Suprapubic skin (tissue), 4 donors: ENCODE measurements at regions not wholly inside any gene's neighbourhood (a gene's known extent, or its start where the extent isn't known, plus 50 kb on each side); places are given as distances from the start of the nearest gene placed in this dataset.

Experiments
- DNase-seq, 2 donors: peaks; one replicate each; pipeline ENCODE4 v3.0.0-alpha.2; 2019; ENCODE audit warnings: low spot score in 2 of 2
- H3K27ac ChIP-seq: fragments of 200-600 bp; sonication (generic); one replicate; pipeline ENCODE4 v1.5.1; 2019
- H3K27me3 ChIP-seq: fragments of 200-600 bp; sonication (generic); one replicate; pipeline ENCODE4 v1.5.1; 2019
- H3K36me3 ChIP-seq: fragments of 200-600 bp; sonication (generic); one replicate; pipeline ENCODE4 v1.5.1; 2019
- H3K4me1 ChIP-seq: fragments of 200-600 bp; sonication (generic); one replicate; pipeline ENCODE4 v1.5.1; 2019
- H3K4me3 ChIP-seq: fragments of 200-600 bp; sonication (generic); one replicate; pipeline ENCODE4 v1.5.1; 2019; ENCODE audit warnings: mild to moderate bottlenecking
- H3K9me3 ChIP-seq: fragments of 200-600 bp; sonication (generic); one replicate; pipeline ENCODE4 v1.5.1; 2019
- EP300 ChIP-seq: sonication (generic); formaldehyde crosslinking; IDR thresholded peaks from one replicate; pipeline ENCODE4 v1.6.1; 2017; ENCODE audit warnings: antibody characterized with exemption
- POLR2A ChIP-seq, 2 donors: fragments of 450-650 bp; IDR thresholded peaks; one replicate each; pipeline ENCODE4 v1.6.1; 2017; ENCODE audit warnings: antibody characterized with exemption in 2 of 2, mild to moderate bottlenecking in 2 of 2, moderate library complexity in 2 of 2
- POLR2AphosphoS5 ChIP-seq, 3 donors: sonication (generic); formaldehyde crosslinking; IDR thresholded peaks; one replicate each; pipeline ENCODE4 v1.6.1; 2017; ENCODE audit warnings: antibody characterized with exemption in 3 of 3
- WGBS: methylation state at CpG from one replicate; pipeline ENCODE4 v1.1.5; 2018; 5-methylcytosine and 5-hydroxymethylcytosine counted together
- TF ChIP-seq, protein P1 (sequence below), 2 donors: fragments of 200-600 bp in 1 of 2; fragments of 450-650 bp in 1 of 2; sonication (generic) in 1 of 2; IDR thresholded peaks; one replicate each; pipeline ENCODE4 v1.5.1; 2016 to 2019; ENCODE audit warnings: antibody characterized with exemption in 2 of 2, mild to moderate bottlenecking in 1 of 2, moderate library complexity in 1 of 2

DNA sequence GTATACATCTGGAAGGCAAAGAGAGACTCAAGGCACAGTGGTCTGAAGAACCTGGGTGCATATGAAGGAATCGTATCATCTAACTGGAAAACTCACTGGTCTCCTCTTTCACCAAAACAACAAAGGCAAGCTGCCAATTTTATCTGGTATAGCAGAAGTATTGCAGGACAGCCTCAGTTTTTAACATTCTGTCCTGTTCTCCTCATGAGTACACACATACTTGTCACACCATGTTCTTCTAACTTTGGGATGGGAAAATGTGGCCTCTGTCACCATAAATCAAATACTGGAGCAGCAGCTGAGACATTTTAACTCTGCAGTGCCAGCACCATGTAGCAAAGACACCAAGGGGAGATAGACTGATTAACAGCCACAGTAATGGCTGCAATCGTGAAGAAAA lies 199.1 kb upstream of the CNR1 start:
- no peaks in the 10 kb centered on the region for H3K27me3 ChIP-seq
- 59% methylated on average over 2 of the region's 2 CpGs for WGBS
- no peak overlapping the region for H3K4me3 ChIP-seq
- no peak for DNase-seq
- no peaks in the 10 kb centered on the region for H3K36me3 ChIP-seq
- no peaks in the 10 kb centered on the region for H3K9me3 ChIP-seq
- H3K27ac ChIP-seq = peak overlapping the region; percentile 55
- no peaks in the 10 kb centered on the region for H3K4me1 ChIP-seq
- TF ChIP-seq POLR2AphosphoS5 (IDR thresholded peaks at IDR 0.05) (peak in 2 of 3 donors; percentile 38 to 53), EP300 (no peak), POLR2A (IDR thresholded peaks at IDR 0.05) (no peak)

DNA sequence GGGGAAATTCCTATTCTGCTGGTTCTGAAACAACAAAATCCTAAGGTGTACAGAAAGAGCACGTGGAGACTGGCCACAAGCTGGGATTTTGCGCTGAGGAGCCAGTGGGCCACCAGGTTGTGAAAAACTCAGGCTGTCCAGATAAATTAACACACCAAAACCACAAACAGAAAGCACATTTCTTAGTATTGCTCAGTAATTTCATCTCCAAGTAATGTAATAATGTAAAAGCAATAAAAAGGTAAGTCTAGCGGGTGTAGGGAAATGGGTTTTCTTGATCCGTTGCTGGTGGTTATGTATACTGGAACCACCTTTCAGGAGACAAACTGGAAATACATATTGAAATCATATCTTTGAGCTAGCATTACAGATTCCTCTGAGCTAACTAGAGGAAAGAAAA lies 195.6 kb upstream of the CNR1 start:
- Histone ChIP-seq H3K9me3 (no peaks in the 10 kb centered on the region), H3K4me1 (no peaks in the 10 kb centered on the region), H3K4me3 (no peak overlapping the region), H3K27ac (no peak overlapping the region), H3K27me3 (no peaks in the 10 kb centered on the region), H3K36me3 (no peaks in the 10 kb centered on the region)
- TF ChIP-seq POLR2A (IDR thresholded peaks at IDR 0.05) = no peak
- no peak for TF ChIP-seq EP300
- TF ChIP-seq POLR2AphosphoS5 (IDR thresholded peaks at IDR 0.05) = no peak
- TF ChIP-seq, protein P1, sequence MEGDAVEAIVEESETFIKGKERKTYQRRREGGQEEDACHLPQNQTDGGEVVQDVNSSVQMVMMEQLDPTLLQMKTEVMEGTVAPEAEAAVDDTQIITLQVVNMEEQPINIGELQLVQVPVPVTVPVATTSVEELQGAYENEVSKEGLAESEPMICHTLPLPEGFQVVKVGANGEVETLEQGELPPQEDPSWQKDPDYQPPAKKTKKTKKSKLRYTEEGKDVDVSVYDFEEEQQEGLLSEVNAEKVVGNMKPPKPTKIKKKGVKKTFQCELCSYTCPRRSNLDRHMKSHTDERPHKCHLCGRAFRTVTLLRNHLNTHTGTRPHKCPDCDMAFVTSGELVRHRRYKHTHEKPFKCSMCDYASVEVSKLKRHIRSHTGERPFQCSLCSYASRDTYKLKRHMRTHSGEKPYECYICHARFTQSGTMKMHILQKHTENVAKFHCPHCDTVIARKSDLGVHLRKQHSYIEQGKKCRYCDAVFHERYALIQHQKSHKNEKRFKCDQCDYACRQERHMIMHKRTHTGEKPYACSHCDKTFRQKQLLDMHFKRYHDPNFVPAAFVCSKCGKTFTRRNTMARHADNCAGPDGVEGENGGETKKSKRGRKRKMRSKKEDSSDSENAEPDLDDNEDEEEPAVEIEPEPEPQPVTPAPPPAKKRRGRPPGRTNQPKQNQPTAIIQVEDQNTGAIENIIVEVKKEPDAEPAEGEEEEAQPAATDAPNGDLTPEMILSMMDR (IDR thresholded peaks at IDR 0.05) = no peak
- WGBS = 89% methylated on average over 4 of the region's 4 CpGs
- DNase-seq = no peak

DNA sequence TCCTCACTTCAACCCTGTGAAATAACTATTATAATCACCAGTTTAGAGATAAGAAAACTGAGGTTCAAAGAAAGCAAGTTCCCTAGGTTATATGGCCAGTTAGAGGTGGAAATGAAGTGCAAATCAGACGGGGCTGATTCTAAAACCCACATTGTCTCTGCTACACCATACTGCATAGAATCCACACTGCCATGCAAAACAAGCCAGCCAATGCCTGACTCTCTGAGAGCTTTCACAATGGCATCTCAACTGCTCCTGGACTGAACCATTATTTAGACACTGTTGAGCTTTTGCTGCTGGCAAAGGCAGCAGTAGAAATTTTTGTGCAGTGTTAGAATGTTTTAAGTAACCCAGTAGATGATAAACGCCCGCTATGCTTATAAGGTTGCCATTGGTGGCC lies 195.2 kb upstream of the CNR1 start:
- Histone ChIP-seq H3K27me3 (no peaks in the 10 kb centered on the region), H3K36me3 (no peaks in the 10 kb centered on the region), H3K4me1 (no peaks in the 10 kb centered on the region), H3K27ac (no peak overlapping the region), H3K4me3 (no peak overlapping the region), H3K9me3 (no peaks in the 10 kb centered on the region)
- no peak for DNase-seq
- 87% methylated on average over 3 of the region's 3 CpGs for WGBS
- no peak for TF ChIP-seq EP300
- TF ChIP-seq POLR2A (IDR thresholded peaks at IDR 0.05) = no peak
- TF ChIP-seq, protein P1 (IDR thresholded peaks at IDR 0.05) = no peak
- TF ChIP-seq POLR2AphosphoS5 (IDR thresholded peaks at IDR 0.05) = no peak

DNA sequence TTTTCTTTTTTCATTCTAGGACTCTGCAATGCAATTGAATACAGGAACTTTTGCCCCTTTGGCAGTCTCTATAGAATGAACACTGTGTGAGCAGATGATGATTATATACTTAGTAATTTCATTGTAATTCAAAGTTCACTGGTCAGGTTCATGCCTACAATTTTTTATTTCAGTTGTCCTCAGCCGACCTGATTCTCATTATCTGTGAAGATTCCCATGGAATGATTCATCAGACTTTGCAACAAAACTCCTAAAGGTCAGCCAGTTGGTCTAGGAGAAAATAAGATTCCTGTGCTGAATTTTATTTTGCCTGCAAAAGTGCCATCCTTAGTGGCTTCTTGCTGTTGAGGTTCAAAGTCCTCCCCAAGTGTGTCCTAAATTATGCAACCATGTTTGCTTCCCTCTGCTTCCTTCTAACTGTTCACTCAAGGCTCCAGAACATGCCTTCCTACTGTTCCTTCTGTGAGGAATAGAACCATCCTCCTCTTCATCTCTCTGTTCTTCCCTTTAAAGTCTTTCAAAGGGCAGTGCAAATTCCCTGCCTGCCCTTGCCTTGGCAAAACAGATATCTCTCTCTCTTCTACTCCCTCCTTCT lies 194.2 kb upstream of the CNR1 start:
- Histone ChIP-seq H3K36me3 (no peaks in the 10 kb centered on the region), H3K9me3 (no peaks in the 10 kb centered on the region), H3K4me1 (no peaks in the 10 kb centered on the region), H3K4me3 (no peak overlapping the region), H3K27me3 (no peaks in the 10 kb centered on the region), H3K27ac (peak overlapping the region; percentile 53)
- 42% methylated on average over 1 of the region's 1 CpG for WGBS
- TF ChIP-seq, protein P1 (IDR thresholded peaks at IDR 0.05) = no peak
- TF ChIP-seq POLR2AphosphoS5 (IDR thresholded peaks at IDR 0.05) (no peak), POLR2A (IDR thresholded peaks at IDR 0.05) (no peak), EP300 (no peak)
- no peak for DNase-seq

DNA sequence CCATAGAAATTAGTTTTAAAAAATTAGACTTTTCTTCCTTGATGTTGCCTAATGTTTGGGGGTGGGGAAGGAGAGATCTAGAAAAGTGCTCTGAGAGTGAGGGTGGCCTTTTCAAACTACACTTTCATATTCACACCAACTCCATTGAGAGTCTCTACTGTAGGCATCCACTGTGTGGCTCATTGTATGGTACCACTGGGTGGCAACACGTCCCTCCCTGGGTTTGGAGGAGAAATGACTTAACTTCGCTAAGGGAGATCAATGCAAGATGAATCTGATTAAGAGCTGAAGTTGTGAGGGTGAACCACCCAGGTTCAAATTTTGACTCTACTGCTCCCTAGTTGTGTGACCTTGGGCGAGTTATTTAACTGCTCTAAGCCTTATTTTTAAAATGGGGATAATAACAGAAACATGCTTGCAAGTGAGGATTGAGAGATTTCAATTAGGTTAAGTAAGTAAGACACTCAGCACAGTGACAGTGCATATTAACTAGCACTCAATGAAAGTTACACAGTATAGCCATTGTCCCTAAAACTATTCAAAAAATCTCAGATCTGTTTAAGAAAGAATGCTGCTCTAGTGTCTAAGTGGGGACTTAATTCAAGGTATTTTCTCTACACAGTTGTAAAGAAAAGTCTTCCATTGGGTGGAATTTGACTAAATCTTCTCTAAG lies 193.5 kb upstream of the CNR1 start:
- no peaks in the 10 kb centered on the region for H3K27me3 ChIP-seq
- H3K27ac ChIP-seq = no peak overlapping the region
- no peak for TF ChIP-seq POLR2AphosphoS5 (IDR thresholded peaks at IDR 0.05)
- TF ChIP-seq EP300 = no peak
- no peak for TF ChIP-seq POLR2A (IDR thresholded peaks at IDR 0.05)
- TF ChIP-seq, protein P1 (IDR thresholded peaks at IDR 0.05) = no peak
- H3K36me3 ChIP-seq = no peaks in the 10 kb centered on the region
- DNase-seq = no peak
- no peaks in the 10 kb centered on the region for H3K4me1 ChIP-seq
- no peak overlapping the region for H3K4me3 ChIP-seq
- 60% methylated on average over 3 of the region's 3 CpGs for WGBS
- H3K9me3 ChIP-seq = no peaks in the 10 kb centered on the region
